Kidney (tissue), 13 donors: ENCODE measurements at regions not wholly inside any gene's neighbourhood (a gene's known extent, or its start where the extent isn't known, plus 50 kb on each side); places are given as distances from the start of the nearest gene placed in this dataset.

Experiments
- DNase-seq, 5 donors: peaks; one replicate each; pipeline ENCODE4 v3.0.0-alpha.2; 2013 to 2020
- FAIRE-seq: peaks from 2 replicates; lab custom pipeline; 2012; peaks lifted over from hg19 to GRCh38; lab: Jason Lieb, UNC
- H3K27ac ChIP-seq, 2 donors: one replicate each; pipeline ENCODE4 v1.7.0; 2013; ENCODE audit warnings: low read depth in 2 of 2, low read length in 2 of 2, inconsistent platforms in 1 of 2
- H3K27me3 ChIP-seq: one replicate; pipeline ENCODE4 v1.7.1; 2013; ENCODE audit warnings: low read length, inconsistent platforms; ENCODE audit not compliant: control insufficient read depth, insufficient read depth
- H3K36me3 ChIP-seq, 3 donors: one replicate each; pipeline versions ENCODE4 v1.7.0 to v1.7.1; 2013; ENCODE audit warnings: low read length in 3 of 3, control low read depth in 1 of 3, inconsistent platforms in 1 of 3; ENCODE audit not compliant: insufficient read depth in 3 of 3, control insufficient read depth in 2 of 3
- H3K4me1 ChIP-seq, 3 donors: one replicate each; pipeline versions ENCODE4 v1.7.0 to v1.7.1; 2013; ENCODE audit warnings: low read length in 3 of 3, inconsistent platforms in 1 of 3, low read depth in 1 of 3; ENCODE audit not compliant: control insufficient read depth in 2 of 3, insufficient read depth in 2 of 3
- H3K4me3 ChIP-seq, 3 donors: one replicate each; pipeline versions ENCODE4 v1.7.0 to v1.8.1; 2013; ENCODE audit warnings: low read length in 3 of 3, control low read depth in 1 of 3, inconsistent platforms in 1 of 3
- H3K9ac ChIP-seq, 3 donors: one replicate each; pipeline versions ENCODE4 v1.7.0 to v1.7.1; 2013; ENCODE audit warnings: low read length in 3 of 3, control low read depth in 1 of 3, inconsistent platforms in 1 of 3
- H3K9me3 ChIP-seq, 3 donors: one replicate each; pipeline versions ENCODE4 v1.7.0 to v1.7.1; 2013; ENCODE audit warnings: low read length in 3 of 3, control low read depth in 1 of 3, inconsistent platforms in 1 of 3; ENCODE audit not compliant: control insufficient read depth in 2 of 3, insufficient read depth in 1 of 3
- CTCF ChIP-seq: IDR thresholded peaks from 3 replicates; pipeline ENCODE4 v1.5.1; 2012; ENCODE audit warnings: mild to moderate bottlenecking, moderate library complexity, borderline replicate concordance; ENCODE audit not compliant: insufficient read depth; ENCODE audit errors: extremely low read depth
- intact Hi-C: fragments of 100-400 bp; cut with DNase I; formaldehyde crosslinking; loops from one replicate; pipeline ENCODE4 v1.11.1; 2022
- donor health status: control.
- donor health status: control.
- donor health status: control.
- donor health status: control.
- donor health status: control.
- donor health status: DM: yes; HTN: yes; CAD: no.
- donor health status: Normal renal cell carcinoma (clear cell type).

DNA sequence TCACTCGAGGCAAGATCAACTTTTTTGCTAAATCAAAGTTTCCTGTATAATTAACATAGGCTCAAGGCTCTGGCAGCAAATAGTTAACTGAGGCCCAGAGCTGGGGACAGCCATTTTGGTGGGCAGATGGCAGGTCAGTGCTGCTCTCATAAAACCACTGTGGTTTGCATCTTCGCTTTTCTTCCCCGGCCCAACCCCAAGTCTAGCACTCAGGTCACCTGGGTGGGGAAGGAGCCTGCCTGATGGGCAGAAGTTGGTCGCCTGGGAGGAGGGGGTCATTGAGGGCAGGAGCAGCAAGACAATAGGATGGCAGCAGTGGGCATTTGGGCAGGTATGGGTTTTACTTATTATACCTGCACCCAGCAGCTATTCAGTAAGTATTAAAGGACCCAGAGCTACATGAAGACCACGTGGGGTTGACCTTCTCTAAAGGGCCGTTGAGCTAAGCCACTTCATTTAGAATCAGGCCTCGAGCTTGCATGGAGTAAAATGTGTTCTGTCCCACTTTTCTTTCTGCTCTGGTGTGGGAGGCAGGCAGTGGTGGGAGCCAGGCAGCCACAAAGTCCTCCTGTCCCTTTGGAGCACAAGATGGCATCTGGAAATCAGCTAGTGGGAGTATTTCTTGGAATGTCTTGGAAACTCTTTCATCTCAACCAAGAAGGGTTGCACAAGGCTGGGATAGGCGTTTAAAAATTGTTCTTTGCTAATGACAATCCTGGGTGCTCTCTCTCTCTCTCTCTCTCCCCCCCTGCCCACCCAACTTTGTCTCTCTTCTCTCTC lies 133.4 kb downstream of the SPAG6 start:
- Histone ChIP-seq H3K36me3 (no peaks in the 10 kb centered on the region), H3K27me3 (peaks cover 23% of the 10 kb centered on the region), H3K9ac (no peak overlapping the region), H3K27ac (no peak overlapping the region), H3K4me3 (no peak overlapping the region), H3K4me1 (no peaks in the 10 kb centered on the region), H3K9me3 (no peaks in the 10 kb centered on the region)
- TF ChIP-seq CTCF: no peak
- intact Hi-C loops: no loop called here
- no peak for FAIRE-seq
- DNase-seq: no peak

GRCh38 chr10:22479419-22479818 lies 134.1 kb downstream of the SPAG6 start:
- no peak overlapping the region for H3K4me3 ChIP-seq
- H3K27ac ChIP-seq: no peak overlapping the region
- intact Hi-C loops: no loop called here
- peaks cover 16% of the 10 kb centered on the region for H3K27me3 ChIP-seq
- no peak for TF ChIP-seq CTCF
- H3K4me1 ChIP-seq: no peaks in the 10 kb centered on the region
- FAIRE-seq (no peak), DNase-seq (no peak)
- no peaks in the 10 kb centered on the region for H3K36me3 ChIP-seq
- no peak overlapping the region for H3K9ac ChIP-seq
- no peaks in the 10 kb centered on the region for H3K9me3 ChIP-seq

DNA sequence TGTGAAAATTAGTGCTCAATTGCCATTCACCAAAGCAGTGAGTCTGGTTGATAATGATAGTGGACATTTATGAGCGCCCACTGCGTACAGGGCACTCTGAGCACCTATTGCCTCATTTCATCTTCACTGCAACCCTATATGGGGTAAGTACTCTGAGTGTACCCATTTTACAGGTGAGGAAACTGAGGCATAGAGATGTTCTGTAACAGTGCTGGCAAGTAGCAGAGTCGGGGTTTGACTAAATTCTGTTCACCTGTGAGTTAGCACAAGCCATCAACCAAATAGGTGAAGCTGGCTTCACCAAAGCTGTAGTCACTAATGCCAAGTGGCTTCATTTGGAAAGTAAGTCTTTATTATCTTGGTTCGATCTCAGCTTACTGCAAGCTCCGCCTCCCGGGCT lies 135.8 kb downstream of the SPAG6 start:
- FAIRE-seq: no peak
- Histone ChIP-seq H3K27me3 (peaks cover 2% of the 10 kb centered on the region), H3K27ac (no peak overlapping the region), H3K9ac (no peak overlapping the region), H3K36me3 (no peaks in the 10 kb centered on the region), H3K9me3 (no peaks in the 10 kb centered on the region), H3K4me1 (no peaks in the 10 kb centered on the region), H3K4me3 (no peak overlapping the region)
- TF ChIP-seq CTCF: no peak
- intact Hi-C loops: no loop called here
- DNase-seq: no peak
